ENCODE measurements at regions not wholly inside any gene's neighbourhood (a gene's known extent, or its start where the extent isn't known, plus 50 kb on each side); places are given as distances from the start of the nearest gene placed in this dataset.
A peak's percentile ranks its signal among the peaks of the same experiment; 100 is the strongest.

GRCh38 chr2:163800951-163801381 is 65.2 kb upstream of the FIGN start:
- Histone ChIP-seq H2AFZ (ENCODE audit: low read depth) (no peak overlapping the region), H3K27ac (ENCODE audit: low read depth in 2 of 2, low read length in 1 of 2) (no peak overlapping the region), H3K9me3 (no peaks in the 10 kb centered on the region), H3K4me2 (no peak overlapping the region), H3K79me2 (ENCODE audit: insufficient read depth) (no peaks in the 10 kb centered on the region), H3K27me3 (ENCODE audit: insufficient read depth) (no peaks in the 10 kb centered on the region), H3K9me2 (no peaks in the 10 kb centered on the region), H4K20me1 (ENCODE audit: insufficient read depth) (no peaks in the 10 kb centered on the region), H3F3A (replicated peaks; ENCODE audit: insufficient read depth) (no peaks in the 10 kb centered on the region), H3K4me3 (ENCODE audit: low read depth in 2 of 2, low read length in 1 of 2) (no peak overlapping the region), H3K9ac (no peak overlapping the region), H3K36me3 (replicated peaks in 1 of 2; ENCODE audit: control insufficient read depth in 1 of 2, insufficient read depth in 2 of 2, low read length in 1 of 2) (no peaks in the 10 kb centered on the region), H3K4me1 (ENCODE audit: control insufficient read depth in 1 of 2, insufficient read depth in 2 of 2, low read depth in 1 of 2, low read length in 1 of 2) (no peaks in the 10 kb centered on the region; a peak in 2 of 4 replicates)
- 81% methylated on average over 3 of the region's 3 CpGs for WGBS (ENCODE audit: low lambda C conversion rate)
- POLR2A ChIA-PET = no interaction called here
- CTCF ChIA-PET = interaction anchor here (0.9 kb wide), 1 partner anchor 11 kb away, joined by 4 read pairs; no protein-coding TSS in a partner anchor
- no peak for DNase-seq
- TF ChIP-seq REST (IDR thresholded peaks at IDR 0.05; ENCODE audit: low read depth, low read length) (no peak), PBX3 (IDR thresholded peaks at IDR 0.05) (peak; percentile 16; the same call in 1 of the 2 replicates)

GRCh38 chr2:163799807-163800206 is 64.0 kb upstream of the FIGN start:
- POLR2A ChIA-PET = no interaction called here
- 84% methylated on average over 2 of the region's 2 CpGs for WGBS (ENCODE audit: low lambda C conversion rate)
- no peak overlapping the region for H3K27ac ChIP-seq (ENCODE audit: low read depth in 2 of 2, low read length in 1 of 2)

More at GRCh38 chr2:163799807-163800206, 64.0 kb upstream of the FIGN start:
- Histone ChIP-seq H3K4me2 (no peak overlapping the region), H3K9me2 (no peaks in the 10 kb centered on the region), H3K4me3 (ENCODE audit: low read depth in 2 of 2, low read length in 1 of 2) (no peak overlapping the region), H4K20me1 (ENCODE audit: insufficient read depth) (no peaks in the 10 kb centered on the region), H2AFZ (ENCODE audit: low read depth) (no peak overlapping the region), H3F3A (replicated peaks; ENCODE audit: insufficient read depth) (no peaks in the 10 kb centered on the region), H3K4me1 (ENCODE audit: control insufficient read depth in 1 of 2, insufficient read depth in 2 of 2, low read depth in 1 of 2, low read length in 1 of 2) (no peaks in the 10 kb centered on the region; a peak in 2 of 4 replicates), H3K9me3 (no peaks in the 10 kb centered on the region), H3K36me3 (replicated peaks in 1 of 2; ENCODE audit: control insufficient read depth in 1 of 2, insufficient read depth in 2 of 2, low read length in 1 of 2) (no peaks in the 10 kb centered on the region), H3K79me2 (ENCODE audit: insufficient read depth) (no peaks in the 10 kb centered on the region), H3K27me3 (ENCODE audit: insufficient read depth) (no peaks in the 10 kb centered on the region), H3K9ac (no peak overlapping the region)
- DNase-seq = no peak
- TF ChIP-seq USF1 (IDR thresholded peaks at IDR 0.05; ENCODE audit: borderline replicate concordance, low read depth) (no peak), FOXJ3 (CRISPR knock-in tag; IDR thresholded peaks at IDR 0.05) (no peak), IRF3 (IDR thresholded peaks at IDR 0.05; ENCODE audit: low read depth, low read length) (no peak), RCOR1 (IDR thresholded peaks at IDR 0.05; ENCODE audit: low read length) (no peak), TAF1 (IDR thresholded peaks at IDR 0.05; ENCODE audit: borderline replicate concordance, low read depth, low read length) (no peak), RFX5 (IDR thresholded peaks at IDR 0.05; ENCODE audit: low read length) (no peak), RXRA (IDR thresholded peaks at IDR 0.05; ENCODE audit: borderline replicate concordance, low read depth) (no peak)
- CTCF ChIA-PET = interaction anchor here (0.7 kb wide), 1 partner anchor 64 kb away, joined by 3 read pairs; the partner anchor contains the start of gene FIGN

Data from SK-N-SH (cell line).